OCI-LY7 (cell line): ENCODE measurements at regions not wholly inside any gene's neighbourhood (a gene's known extent, or its start where the extent isn't known, plus 50 kb on each side); places are given as distances from the start of the nearest gene placed in this dataset.

ENCODE experiments used
- BruUV-seq: library from RNA; stranded (reverse); fragments of 400-500 nt; replicated peaks from 2 replicates; lab custom pipeline; 2021; lab: Mats Ljungman, UMichigan
- CTCF ChIA-PET: fragments of 300-600 bp; sonication (Branson Sonifier 250); formaldehyde crosslinking; loops from one replicate; lab custom pipeline; 2022; ENCODE audit warnings: antibody characterized with exemption; ENCODE audit not compliant: unreplicated experiment; lab: Charles Lee
- POLR2A ChIA-PET: fragments of 300-600 bp; sonication (Branson Sonifier 250); formaldehyde crosslinking; loops from one replicate; lab custom pipeline; 2022; ENCODE audit warnings: antibody characterized with exemption; lab: Charles Lee
- DNase-seq: peaks from one replicate; pipeline ENCODE4 v3.0.0-alpha.2; 2015; ENCODE audit warnings: low spot score
- H2AFZ ChIP-seq: fragments of 200-600 bp; sonication (generic), shearing (Covaris generic); 2 replicates; pipeline ENCODE4 v1.6.1; 2014; ENCODE audit warnings: mild to moderate bottlenecking, antibody characterized with exemption, low read length, moderate library complexity
- H3K27ac ChIP-seq: fragments of 200-600 bp; sonication (generic); 2 replicates; pipeline ENCODE4 v1.5.1; 2014; ENCODE audit warnings: mixed run types, low read depth, mild to moderate bottlenecking, moderate library complexity, low read length, inconsistent platforms; ENCODE audit not compliant: poor library complexity, severe bottlenecking
- H3K36me3 ChIP-seq: fragments of 200-600 bp; sonication (generic); 2 replicates; pipeline ENCODE4 v1.6.1; 2014; ENCODE audit warnings: mild to moderate bottlenecking, antibody characterized with exemption, low read length, moderate library complexity, mixed read lengths; ENCODE audit not compliant: insufficient read depth
- H3K4me1 ChIP-seq: fragments of 200-600 bp; sonication (generic); 2 replicates; pipeline ENCODE4 v1.5.1; 2014; ENCODE audit warnings: mild to moderate bottlenecking, low read length; ENCODE audit not compliant: insufficient read depth, poor library complexity, severe bottlenecking
- H3K4me2 ChIP-seq: fragments of 200-600 bp; sonication (generic); 2 replicates; pipeline ENCODE4 v1.6.1; 2014; ENCODE audit warnings: mild to moderate bottlenecking, low read length
- H3K4me3 ChIP-seq: fragments of 200-600 bp; sonication (generic); 2 replicates; pipeline ENCODE4 v1.5.1; 2014; ENCODE audit warnings: mild to moderate bottlenecking, low read depth, low read length; ENCODE audit not compliant: poor library complexity, severe bottlenecking
- H3K79me2 ChIP-seq: fragments of 200-600 bp; sonication (generic); 2 replicates; pipeline ENCODE4 v1.6.1; 2016; ENCODE audit warnings: low read depth, mild to moderate bottlenecking, low read length, moderate library complexity, mixed read lengths; ENCODE audit not compliant: insufficient read depth
- H3K9me2 ChIP-seq: fragments of 200-600 bp; sonication (generic); 2 replicates; pipeline ENCODE4 v1.6.1; 2016; ENCODE audit warnings: mild to moderate bottlenecking, low read length, mixed read lengths; ENCODE audit not compliant: insufficient read depth
- H3K9me3 ChIP-seq: fragments of 200-600 bp; sonication (generic); 2 replicates; pipeline ENCODE4 v1.6.1; 2014; ENCODE audit warnings: mild to moderate bottlenecking, mixed run types, low read length, mixed read lengths
- H4K20me1 ChIP-seq: fragments of 200-600 bp; sonication (generic); 2 replicates; pipeline ENCODE4 v1.6.1; 2014; ENCODE audit warnings: mild to moderate bottlenecking, antibody characterized with exemption, low read length, moderate library complexity, mixed read lengths; ENCODE audit not compliant: insufficient read depth
- CTCF ChIP-seq: fragments of 200-600 bp; sonication (generic); conservative IDR thresholded peaks from 2 replicates; pipeline ENCODE4 v1.5.1; 2014; ENCODE audit warnings: mild to moderate bottlenecking, antibody characterized with exemption, low read length, moderate library complexity, mixed read lengths
- EZH2phosphoT487 ChIP-seq: fragments of 200-600 bp; sonication (generic); IDR thresholded peaks from 2 replicates; pipeline ENCODE4 v1.6.1; 2018; ENCODE audit warnings: low read depth, borderline replicate concordance, mild to moderate bottlenecking, mixed run types, antibody characterized with exemption, low read length, moderate library complexity, mixed read lengths
- intact Hi-C: fragments of 100-400 bp; cut with micrococcal nuclease; formaldehyde crosslinking; loops from one replicate; pipeline ENCODE4 v1.10.0; 2022; ENCODE audit not compliant: unreplicated experiment

GRCh38 chr6:130670142-130670541 lies 157.1 kb upstream of the SMLR1 start:
- Histone ChIP-seq H3K9me2 (no peaks in the 10 kb centered on the region), H3K4me1 (no peaks in the 10 kb centered on the region), H2AFZ (no peak overlapping the region), H3K36me3 (no peaks in the 10 kb centered on the region), H3K4me2 (no peak overlapping the region), H4K20me1 (no peaks in the 10 kb centered on the region), H3K4me3 (no peak overlapping the region), H3K79me2 (no peaks in the 10 kb centered on the region), H3K9me3 (no peaks in the 10 kb centered on the region), H3K27ac (no peak overlapping the region)
- no peak for TF ChIP-seq CTCF
- no peak for TF ChIP-seq EZH2phosphoT487
- DNase-seq = no peak
- POLR2A ChIA-PET = no interaction called here
- intact Hi-C loops = no loop called here
- BruUV-seq = no TSS peak
- CTCF ChIA-PET = no interaction called here

GRCh38 chr6:130671119-130671518 lies 156.1 kb upstream of the SMLR1 start:
- Histone ChIP-seq H3K27ac (no peak overlapping the region), H3K79me2 (no peaks in the 10 kb centered on the region), H2AFZ (no peak overlapping the region), H4K20me1 (no peaks in the 10 kb centered on the region), H3K9me3 (no peaks in the 10 kb centered on the region), H3K4me3 (no peak overlapping the region), H3K36me3 (no peaks in the 10 kb centered on the region), H3K9me2 (no peaks in the 10 kb centered on the region), H3K4me2 (no peak overlapping the region), H3K4me1 (no peaks in the 10 kb centered on the region)
- ChIA-PET CTCF (no interaction called here), POLR2A (no interaction called here)
- no peak for DNase-seq
- intact Hi-C loops = no loop called here
- BruUV-seq = no TSS peak
- TF ChIP-seq CTCF (no peak), EZH2phosphoT487 (no peak)

- H2AFZ ChIP-seq = no peak overlapping the region
- no peak for DNase-seq
- H3K4me3 ChIP-seq = no peak overlapping the region
- H3K9me2 ChIP-seq = no peaks in the 10 kb centered on the region
- no peaks in the 10 kb centered on the region for H3K9me3 ChIP-seq
- H4K20me1 ChIP-seq = no peaks in the 10 kb centered on the region
- BruUV-seq = no TSS peak
- TF ChIP-seq EZH2phosphoT487 = no peak
- no peak for TF ChIP-seq CTCF
- no peak overlapping the region for H3K27ac ChIP-seq
- H3K4me2 ChIP-seq = no peak overlapping the region
- H3K79me2 ChIP-seq = no peaks in the 10 kb centered on the region
- H3K36me3 ChIP-seq = no peaks in the 10 kb centered on the region
- CTCF ChIA-PET = no interaction called here
- POLR2A ChIA-PET = no interaction called here
- H3K4me1 ChIP-seq = no peaks in the 10 kb centered on the region
- intact Hi-C loops = no loop called here
Observed at GRCh38 chr6:130671577-130671976, 155.6 kb upstream of the SMLR1 start.
